Smooth muscle cell (in vitro differentiated cells): ENCODE measurements at regions not wholly inside any gene's neighbourhood (a gene's known extent, or its start where the extent isn't known, plus 50 kb on each side); places are given as distances from the start of the nearest gene placed in this dataset.

Experiments used
- DNase-seq: peaks from one replicate; lab custom pipeline; 2025; ENCODE audit not compliant: unreplicated experiment; lab: John Stamatoyannopoulos, UW
- H2AFZ ChIP-seq: fragments of 200-600 bp; sonication (generic); 2 replicates; pipeline ENCODE4 v1.6.0; 2016; ENCODE audit warnings: antibody characterized with exemption, low read depth, mild to moderate bottlenecking
- H3F3A ChIP-seq: fragments of 200-600 bp; sonication (generic); 2 replicates; pipeline ENCODE4 v1.6.0; 2017; ENCODE audit warnings: antibody characterized with exemption, low read depth
- H3K27ac ChIP-seq: fragments of 200-600 bp; sonication (generic); 2 replicates; pipeline ENCODE4 v1.5.1; 2016; ENCODE audit warnings: low read depth, mild to moderate bottlenecking
- H3K27me3 ChIP-seq: fragments of 200-600 bp; sonication (generic); 2 replicates; pipeline ENCODE4 v1.6.1; 2016; ENCODE audit warnings: low read depth, mild to moderate bottlenecking
- H3K36me3 ChIP-seq: fragments of 200-600 bp; sonication (generic); 2 replicates; pipeline ENCODE4 v1.5.1; 2016; ENCODE audit warnings: low read depth
- H3K4me1 ChIP-seq: fragments of 200-600 bp; sonication (generic); 2 replicates; pipeline ENCODE4 v1.5.1; 2016; ENCODE audit warnings: low read depth
- H3K4me2 ChIP-seq: fragments of 200-600 bp; sonication (generic); 2 replicates; pipeline ENCODE4 v1.6.0; 2016; ENCODE audit warnings: mild to moderate bottlenecking
- H3K4me3 ChIP-seq: fragments of 200-600 bp; sonication (generic); 2 replicates; pipeline ENCODE4 v1.5.1; 2016; ENCODE audit warnings: mild to moderate bottlenecking
- H3K79me2 ChIP-seq: fragments of 200-600 bp; sonication (generic); 2 replicates; pipeline ENCODE4 v1.6.0; 2016; ENCODE audit warnings: low read depth, mild to moderate bottlenecking
- H3K9ac ChIP-seq: fragments of 200-600 bp; sonication (generic); 2 replicates; pipeline ENCODE4 v1.6.0; 2016; ENCODE audit warnings: low read depth
- H3K9me3 ChIP-seq: fragments of 200-600 bp; sonication (generic); replicated peaks from 2 replicates; pipeline ENCODE4 v1.5.1; 2016; ENCODE audit warnings: low read depth
- H4K20me1 ChIP-seq: fragments of 200-600 bp; sonication (generic); 2 replicates; pipeline ENCODE4 v1.6.0; 2016; ENCODE audit warnings: low read depth
- CTCF ChIP-seq: fragments of 200-600 bp; sonication (generic); IDR thresholded peaks from 2 replicates; pipeline ENCODE4 v1.5.1; 2017; ENCODE audit warnings: borderline replicate concordance, mild to moderate bottlenecking, antibody characterized with exemption; ENCODE audit not compliant: insufficient read depth, poor library complexity, severe bottlenecking
- WGBS: methylation state at CpG from one replicate; pipeline ENCODE4 v1.1.7; 2016; ENCODE audit warnings: low lambda C conversion rate; 5-methylcytosine and 5-hydroxymethylcytosine counted together

- WGBS = 79% methylated on average over 4 of the region's 4 CpGs
- no peak overlapping the region for H3K4me2 ChIP-seq
- no peak overlapping the region for H2AFZ ChIP-seq
- no peak overlapping the region for H3K4me3 ChIP-seq
- H4K20me1 ChIP-seq = no peaks in the 10 kb centered on the region
- H3K9me3 ChIP-seq = no peaks in the 10 kb centered on the region
- H3K79me2 ChIP-seq = no peaks in the 10 kb centered on the region
- H3K36me3 ChIP-seq = no peaks in the 10 kb centered on the region
- H3K4me1 ChIP-seq = peaks cover 4% of the 10 kb centered on the region
- DNase-seq = no peak
- no peak overlapping the region for H3K27ac ChIP-seq
- TF ChIP-seq CTCF = no peak
- H3K27me3 ChIP-seq = no peaks in the 10 kb centered on the region
- peaks cover 6% of the 10 kb centered on the region for H3F3A ChIP-seq
- no peak overlapping the region for H3K9ac ChIP-seq
Observed at GRCh38 chr6:137734875-137735182, 132.2 kb upstream of the TNFAIP3 start.

GRCh38 chr6:137736048-137736818 is 130.8 kb upstream of the TNFAIP3 start:
- 97% methylated on average over 6 of the region's 6 CpGs for WGBS
- TF ChIP-seq CTCF = no peak
- peaks cover 5% of the 10 kb centered on the region for H3F3A ChIP-seq

GRCh38 chr6:137736911-137737310 is 130.1 kb upstream of the TNFAIP3 start:
- no peak for TF ChIP-seq CTCF
- no peak for DNase-seq

More at GRCh38 chr6:137736048-137736818, 130.8 kb upstream of the TNFAIP3 start:
- Histone ChIP-seq H3K9me3 (no peaks in the 10 kb centered on the region), H4K20me1 (no peaks in the 10 kb centered on the region), H2AFZ (no peak overlapping the region), H3K79me2 (no peaks in the 10 kb centered on the region), H3K36me3 (no peaks in the 10 kb centered on the region), H3K4me2 (no peak overlapping the region), H3K27me3 (no peaks in the 10 kb centered on the region), H3K9ac (no peak overlapping the region), H3K4me3 (no peak overlapping the region), H3K27ac (no peak overlapping the region), H3K4me1 (peaks cover 4% of the 10 kb centered on the region)
- DNase-seq = no peak

GRCh38 chr6:137737836-137738596 is 129.0 kb upstream of the TNFAIP3 start:
- Histone ChIP-seq H3K27ac (peak overlapping the region; percentile 78), H4K20me1 (no peaks in the 10 kb centered on the region), H3K9me3 (no peaks in the 10 kb centered on the region), H2AFZ (no peak overlapping the region), H3K79me2 (no peaks in the 10 kb centered on the region), H3K9ac (peak overlapping the region; percentile 27), H3K4me2 (peak overlapping the region; percentile 59), H3K4me1 (no peaks in the 10 kb centered on the region), H3K27me3 (no peaks in the 10 kb centered on the region), H3K36me3 (no peaks in the 10 kb centered on the region), H3F3A (no peaks in the 10 kb centered on the region), H3K4me3 (no peak overlapping the region)
- no peak for DNase-seq
- no peak for TF ChIP-seq CTCF
- WGBS = 42% methylated on average over 6 of the region's 6 CpGs

More at GRCh38 chr6:137736911-137737310, 130.1 kb upstream of the TNFAIP3 start:
- H3K9me3 ChIP-seq = no peaks in the 10 kb centered on the region
- no peaks in the 10 kb centered on the region for H3F3A ChIP-seq
- H3K27me3 ChIP-seq = no peaks in the 10 kb centered on the region
- H3K4me1 ChIP-seq = peaks cover under 1% of the 10 kb centered on the region
- H3K36me3 ChIP-seq = no peaks in the 10 kb centered on the region
- no peak overlapping the region for H2AFZ ChIP-seq
- H3K79me2 ChIP-seq = no peaks in the 10 kb centered on the region
- no peak overlapping the region for H3K27ac ChIP-seq
- no peak overlapping the region for H3K4me2 ChIP-seq
- no peak overlapping the region for H3K9ac ChIP-seq
- no peaks in the 10 kb centered on the region for H4K20me1 ChIP-seq
- H3K4me3 ChIP-seq = no peak overlapping the region
- 80% methylated on average over 4 of the region's 4 CpGs for WGBS
